ENCODE measurements at regions not wholly inside any gene's neighbourhood (a gene's known extent, or its start where the extent isn't known, plus 50 kb on each side); places are given as distances from the start of the nearest gene placed in this dataset.

DNA sequence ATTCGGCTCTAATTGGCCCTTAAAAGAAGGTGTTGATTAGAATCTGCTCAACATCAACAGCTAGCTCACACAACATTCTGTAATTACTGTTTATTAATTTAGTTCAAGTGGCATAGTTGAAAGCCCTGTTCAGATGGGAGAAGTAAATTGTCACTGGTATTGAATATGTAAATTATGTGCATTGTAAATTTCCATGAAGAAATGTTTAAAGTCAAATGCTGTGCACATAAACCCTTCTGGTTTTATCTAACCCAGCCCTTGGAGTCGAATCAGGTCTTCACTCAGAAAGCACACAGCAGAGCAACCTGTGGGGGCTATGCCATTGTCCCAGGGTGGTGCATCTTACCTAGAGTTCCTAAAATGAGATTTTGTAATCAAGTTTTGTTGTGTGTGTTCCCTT is 65.4 kb upstream of the LMO4 start:
- no peak for FAIRE-seq
- intact Hi-C loops (cut with micrococcal nuclease) = no loop called here
- Histone ChIP-seq H3K27ac (ENCODE audit: insufficient read depth, low read depth, low read length) (no peak overlapping the region), H3K9me3 (replicated peaks; ENCODE audit: control insufficient read depth, insufficient read depth, low read length) (no peaks in the 10 kb centered on the region), H3K9me1 (replicated peaks; ENCODE audit: control insufficient read depth, extremely low read depth, insufficient read depth, low read length) (no peaks in the 10 kb centered on the region), H3K4me3 (replicated peaks in 1 of 3; ENCODE audit: insufficient read depth in 1 of 3, low read depth in 1 of 3, low read length in 3 of 3) (no peak overlapping the region), H3K9ac (replicated peaks; ENCODE audit: extremely low read depth, insufficient read depth, low read length) (no peak overlapping the region), H3K27me3 (ENCODE audit: control insufficient read depth in 2 of 2, insufficient read depth in 2 of 2, low read length in 2 of 2) (no peaks in the 10 kb centered on the region), H3K79me2 (ENCODE audit: control insufficient read depth, insufficient read depth, low read length) (no peaks in the 10 kb centered on the region), H4K20me1 (replicated peaks; ENCODE audit: control insufficient read depth, extremely low read depth, insufficient read depth, low read length) (no peaks in the 10 kb centered on the region), H3K4me2 (ENCODE audit: insufficient read depth, low read length) (no peak overlapping the region), H3K4me1 (ENCODE audit: control insufficient read depth, extremely low read depth, insufficient read depth, low read length) (no peaks in the 10 kb centered on the region), H2AFZ (ENCODE audit: low read depth, low read length) (no peak overlapping the region), H3K36me3 (ENCODE audit: control insufficient read depth in 2 of 2, extremely low read depth in 1 of 2, insufficient read depth in 2 of 2, low read length in 2 of 2) (no peaks in the 10 kb centered on the region)
- dilution Hi-C loops (cut with MboI; ENCODE audit: extremely low pct_ligation_motif_present, low sequenced_read_pairs) = no loop called here
- TF ChIP-seq, protein P1, sequence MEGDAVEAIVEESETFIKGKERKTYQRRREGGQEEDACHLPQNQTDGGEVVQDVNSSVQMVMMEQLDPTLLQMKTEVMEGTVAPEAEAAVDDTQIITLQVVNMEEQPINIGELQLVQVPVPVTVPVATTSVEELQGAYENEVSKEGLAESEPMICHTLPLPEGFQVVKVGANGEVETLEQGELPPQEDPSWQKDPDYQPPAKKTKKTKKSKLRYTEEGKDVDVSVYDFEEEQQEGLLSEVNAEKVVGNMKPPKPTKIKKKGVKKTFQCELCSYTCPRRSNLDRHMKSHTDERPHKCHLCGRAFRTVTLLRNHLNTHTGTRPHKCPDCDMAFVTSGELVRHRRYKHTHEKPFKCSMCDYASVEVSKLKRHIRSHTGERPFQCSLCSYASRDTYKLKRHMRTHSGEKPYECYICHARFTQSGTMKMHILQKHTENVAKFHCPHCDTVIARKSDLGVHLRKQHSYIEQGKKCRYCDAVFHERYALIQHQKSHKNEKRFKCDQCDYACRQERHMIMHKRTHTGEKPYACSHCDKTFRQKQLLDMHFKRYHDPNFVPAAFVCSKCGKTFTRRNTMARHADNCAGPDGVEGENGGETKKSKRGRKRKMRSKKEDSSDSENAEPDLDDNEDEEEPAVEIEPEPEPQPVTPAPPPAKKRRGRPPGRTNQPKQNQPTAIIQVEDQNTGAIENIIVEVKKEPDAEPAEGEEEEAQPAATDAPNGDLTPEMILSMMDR (IDR thresholded peaks at IDR 0.05; ENCODE audit: extremely low read depth in 1 of 2, insufficient read depth in 1 of 2, low read depth in 1 of 2, low read length in 2 of 2) = no peak
- TF ChIP-seq EZH2 (IDR thresholded peaks at IDR 0.05; ENCODE audit: borderline replicate concordance, low read depth, low read length, severe bottlenecking) (no peak), GATA2 (IDR thresholded peaks at IDR 0.05; ENCODE audit: insufficient read depth, insufficient read length, low read depth, low read length) (no peak), POLR2AphosphoS5 (IDR thresholded peaks at IDR 0.05; ENCODE audit: insufficient read depth, low read depth, low read length) (no peak), JUN (IDR thresholded peaks at IDR 0.05; ENCODE audit: borderline replicate concordance, insufficient read depth, insufficient read length, low read depth) (no peak)
- ChIA-PET CTCF (no interaction called here), POLR2A (no interaction called here)
- no peak for DNase-seq (ENCODE audit: low read depth, low spot score)
- BruUV-seq (replicated peaks) = no TSS peak

DNA sequence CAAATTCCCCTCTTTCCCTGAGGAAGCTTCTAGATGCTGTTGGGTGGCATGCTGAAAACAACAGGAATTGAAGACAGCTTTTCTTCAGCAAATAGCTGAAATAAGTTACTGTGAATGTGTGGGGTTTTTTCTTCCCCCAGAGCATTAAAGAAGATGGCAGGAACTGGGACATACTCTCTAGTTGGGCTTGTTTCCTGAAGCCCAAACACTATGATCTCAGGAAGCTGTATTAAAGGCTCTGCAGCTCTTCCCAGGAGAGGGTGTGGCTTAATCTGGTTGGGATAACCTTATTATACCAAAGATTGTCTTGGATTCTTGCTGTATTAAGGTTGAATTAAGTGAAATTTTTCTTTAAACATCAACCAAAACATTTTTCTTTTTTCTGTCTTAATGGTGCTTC is 64.9 kb upstream of the LMO4 start:
- no peak overlapping the region for H3K9ac ChIP-seq (replicated peaks; ENCODE audit: extremely low read depth, insufficient read depth, low read length)

More for the DNA sequence above, 64.9 kb upstream of the LMO4 start:
- ChIA-PET CTCF (no interaction called here), POLR2A (no interaction called here)
- no peak overlapping the region for H3K4me3 ChIP-seq (replicated peaks in 1 of 3; ENCODE audit: insufficient read depth in 1 of 3, low read depth in 1 of 3, low read length in 3 of 3)
- no peak overlapping the region for H3K4me2 ChIP-seq (ENCODE audit: insufficient read depth, low read length)
- H3K36me3 ChIP-seq (ENCODE audit: control insufficient read depth in 2 of 2, extremely low read depth in 1 of 2, insufficient read depth in 2 of 2, low read length in 2 of 2) = no peaks in the 10 kb centered on the region
- no peak overlapping the region for H3K27ac ChIP-seq (ENCODE audit: insufficient read depth, low read depth, low read length)
- no peaks in the 10 kb centered on the region for H3K27me3 ChIP-seq (ENCODE audit: control insufficient read depth in 2 of 2, insufficient read depth in 2 of 2, low read length in 2 of 2)
- H3K9me1 ChIP-seq (replicated peaks; ENCODE audit: control insufficient read depth, extremely low read depth, insufficient read depth, low read length) = no peaks in the 10 kb centered on the region
- intact Hi-C loops (cut with micrococcal nuclease) (no loop called here), dilution Hi-C loops (cut with MboI; ENCODE audit: extremely low pct_ligation_motif_present, low sequenced_read_pairs) (no loop called here)
- no peaks in the 10 kb centered on the region for H3K79me2 ChIP-seq (ENCODE audit: control insufficient read depth, insufficient read depth, low read length)
- DNase-seq (ENCODE audit: low read depth, low spot score) = no peak
- BruUV-seq (replicated peaks) = no TSS peak
- no peak for FAIRE-seq
- no peaks in the 10 kb centered on the region for H4K20me1 ChIP-seq (replicated peaks; ENCODE audit: control insufficient read depth, extremely low read depth, insufficient read depth, low read length)
- TF ChIP-seq FOS (IDR thresholded peaks at IDR 0.05; ENCODE audit: borderline replicate concordance, insufficient read depth, low read length) (no peak), MYC (IDR thresholded peaks at IDR 0.05; ENCODE audit: low read depth, low read length) (no peak), POLR2A (IDR thresholded peaks at IDR 0.05; ENCODE audit: low read depth, low read length) (no peak), JUN (IDR thresholded peaks at IDR 0.05; ENCODE audit: borderline replicate concordance, insufficient read depth, insufficient read length, low read depth) (no peak), EZH2 (IDR thresholded peaks at IDR 0.05; ENCODE audit: borderline replicate concordance, low read depth, low read length, severe bottlenecking) (no peak), POLR2AphosphoS5 (IDR thresholded peaks at IDR 0.05; ENCODE audit: insufficient read depth, low read depth, low read length) (no peak), GATA2 (IDR thresholded peaks at IDR 0.05; ENCODE audit: insufficient read depth, insufficient read length, low read depth, low read length) (no peak)
- TF ChIP-seq, protein P2, sequence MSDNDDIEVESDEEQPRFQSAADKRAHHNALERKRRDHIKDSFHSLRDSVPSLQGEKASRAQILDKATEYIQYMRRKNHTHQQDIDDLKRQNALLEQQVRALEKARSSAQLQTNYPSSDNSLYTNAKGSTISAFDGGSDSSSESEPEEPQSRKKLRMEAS (IDR thresholded peaks at IDR 0.05; ENCODE audit: insufficient read depth, insufficient read length) = no peak
- TF ChIP-seq, protein P1 (IDR thresholded peaks at IDR 0.05; ENCODE audit: extremely low read depth in 1 of 2, insufficient read depth in 1 of 2, low read depth in 1 of 2, low read length in 2 of 2) = no peak
- H3K9me3 ChIP-seq (replicated peaks; ENCODE audit: control insufficient read depth, insufficient read depth, low read length) = no peaks in the 10 kb centered on the region
- H2AFZ ChIP-seq (ENCODE audit: low read depth, low read length) = no peak overlapping the region
- no peaks in the 10 kb centered on the region for H3K4me1 ChIP-seq (ENCODE audit: control insufficient read depth, extremely low read depth, insufficient read depth, low read length)
